ENCODE measurements at regions not wholly inside any gene's neighbourhood (a gene's known extent, or its start where the extent isn't known, plus 50 kb on each side); places are given as distances from the start of the nearest gene placed in this dataset.

GRCh38 chr5:5583023-5583765 is 160.7 kb downstream of the ICE1 start:
- no peak for DNase-seq

GRCh38 chr5:5581080-5581479 is 158.6 kb downstream of the ICE1 start:
- no peak for DNase-seq

GRCh38 chr5:5576744-5577143 is 154.3 kb downstream of the ICE1 start:
- no peak for DNase-seq

- DNase-seq, result no peak
Measured at GRCh38 chr5:5575461-5575860, 153.0 kb downstream of the ICE1 start.

- DNase-seq, result no peak
Measured at GRCh38 chr5:5573798-5574380, 151.4 kb downstream of the ICE1 start.

- DNase-seq, result no peak
Measured at GRCh38 chr5:5572976-5573797, 150.7 kb downstream of the ICE1 start.

- DNase-seq, result peak; percentile 2
Measured at GRCh38 chr5:5572010-5572865, 149.8 kb downstream of the ICE1 start.

GRCh38 chr5:5570646-5571045 is 148.2 kb downstream of the ICE1 start:
- DNase-seq, result no peak

GRCh38 chr5:5564898-5565297 is 142.4 kb downstream of the ICE1 start:
- DNase-seq, result no peak

- no peak for DNase-seq
Measured at GRCh38 chr5:5560016-5560415, 137.5 kb downstream of the ICE1 start.

- DNase-seq, result no peak
Measured at GRCh38 chr5:5558638-5559527, 136.4 kb downstream of the ICE1 start.

GRCh38 chr5:5558102-5558501 is 135.6 kb downstream of the ICE1 start:
- no peak for DNase-seq

- DNase-seq, result no peak
Measured at GRCh38 chr5:5551499-5551898, 129.0 kb downstream of the ICE1 start.

GRCh38 chr5:5546408-5546807 is 123.9 kb downstream of the ICE1 start:
- no peak for DNase-seq

GRCh38 chr5:5544094-5544663 is 121.7 kb downstream of the ICE1 start:
- DNase-seq, result no peak

- DNase-seq, result no peak
Measured at GRCh38 chr5:5542654-5543053, 120.2 kb downstream of the ICE1 start.

GRCh38 chr5:5540065-5540464 is 117.6 kb downstream of the ICE1 start:
- no peak for DNase-seq
